Endothelial cell of umbilical vein (primary cell): ENCODE measurements at regions not wholly inside any gene's neighbourhood (a gene's known extent, or its start where the extent isn't known, plus 50 kb on each side); places are given as distances from the start of the nearest gene placed in this dataset.
"Not testable (repeated sequence)": the region's sequence is repeated elsewhere in the genome, so short reads cannot be mapped to it uniquely, and the experiment has no call there.

Experiments
- BruUV-seq: library from RNA; stranded (reverse); fragments of 400-500 nt; replicated peaks from 2 replicates; lab custom pipeline; 2021; lab: Mats Ljungman, UMichigan
- CTCF ChIA-PET: fragments of 300-600, 350-600 bp; sonication (Branson Sonifier 250); formaldehyde crosslinking; loops from one replicate; lab custom pipeline; 2021; ENCODE audit warnings: antibody characterized with exemption, inconsistent platforms; lab: Charles Lee
- POLR2A ChIA-PET: fragments of 300-600, 350-600 bp; sonication (Branson Sonifier 250); formaldehyde crosslinking; loops from one replicate; lab custom pipeline; 2021; ENCODE audit warnings: antibody characterized with exemption, inconsistent platforms; lab: Charles Lee
- DNase-seq: peaks from one replicate; pipeline ENCODE4 v3.0.0-alpha.2; 2011; ENCODE audit warnings: low read depth, low spot score
- FAIRE-seq: peaks from 2 replicates; lab custom pipeline; 2011; peaks lifted over from hg19 to GRCh38; lab: Jason Lieb, UNC
- H2AFZ ChIP-seq: 2 replicates; pipeline ENCODE4 v1.6.0; 2012; ENCODE audit warnings: low read depth, low read length, control low read depth, inconsistent platforms
- H3K27ac ChIP-seq: 2 replicates; pipeline ENCODE4 v1.5.1; 2011; ENCODE audit warnings: low read depth, mild to moderate bottlenecking, control low read depth, low read length, moderate library complexity; ENCODE audit not compliant: insufficient read depth
- H3K27me3 ChIP-seq, 2 experiments: 2 replicates each; pipeline versions ENCODE4 v1.6.0 to v1.6.1; 2011; ENCODE audit warnings: low read length in 2 of 2, mixed read lengths in 1 of 2; ENCODE audit not compliant: control insufficient read depth in 2 of 2, insufficient read depth in 2 of 2
- H3K36me3 ChIP-seq, 2 experiments: 2 replicates in 1 of 2; 3 replicates in 1 of 2; pipeline ENCODE4 v1.5.1; 2011; ENCODE audit warnings: low read length in 2 of 2, mild to moderate bottlenecking in 1 of 2, moderate library complexity in 1 of 2; ENCODE audit not compliant: control insufficient read depth in 2 of 2, insufficient read depth in 2 of 2; ENCODE audit errors: extremely low read depth in 1 of 2
- H3K4me1 ChIP-seq: 3 replicates; pipeline ENCODE4 v1.5.1; 2011; ENCODE audit warnings: mild to moderate bottlenecking, low read length; ENCODE audit not compliant: control insufficient read depth, insufficient read depth; ENCODE audit errors: extremely low read depth
- H3K4me2 ChIP-seq: 2 replicates; pipeline ENCODE4 v1.6.1; 2011; ENCODE audit warnings: low read length, control low read depth, mixed read lengths; ENCODE audit not compliant: insufficient read depth
- H3K4me3 ChIP-seq, 3 experiments: fragments of 200-600 bp in 1 of 3; sonication (generic), shearing (Covaris generic) in 1 of 3; replicated peaks in 1 of 3; 2 replicates each; pipeline ENCODE4 v1.5.1; 2011 to 2016; ENCODE audit warnings: control low read depth in 3 of 3, low read length in 3 of 3, mild to moderate bottlenecking in 2 of 3, inconsistent platforms in 1 of 3, low read depth in 1 of 3, moderate library complexity in 1 of 3; ENCODE audit not compliant: insufficient read depth in 1 of 3
- H3K79me2 ChIP-seq: 2 replicates; pipeline ENCODE4 v1.6.0; 2012; ENCODE audit warnings: low read length, inconsistent platforms; ENCODE audit not compliant: control insufficient read depth, insufficient read depth
- H3K9ac ChIP-seq: replicated peaks from 2 replicates; pipeline ENCODE3; 2011; ENCODE audit warnings: low read length, control low read depth; ENCODE audit not compliant: insufficient read depth; ENCODE audit errors: extremely low read depth
- H3K9me1 ChIP-seq: replicated peaks from 3 replicates; pipeline ENCODE4 v1.6.0; 2011; ENCODE audit warnings: mild to moderate bottlenecking, low read length; ENCODE audit not compliant: control insufficient read depth, insufficient read depth; ENCODE audit errors: extremely low read depth
- H3K9me3 ChIP-seq: replicated peaks from 2 replicates; pipeline ENCODE4 v1.5.1; 2012; ENCODE audit warnings: low read length, inconsistent platforms; ENCODE audit not compliant: control insufficient read depth, insufficient read depth
- H4K20me1 ChIP-seq: replicated peaks from 2 replicates; pipeline ENCODE3; 2011; ENCODE audit warnings: mild to moderate bottlenecking, low read length; ENCODE audit not compliant: control insufficient read depth, insufficient read depth; ENCODE audit errors: extremely low read depth
- CTCF ChIP-seq, 2 donors: IDR thresholded peaks; 1 replicate in 1 of 2; 2 replicates in 1 of 2; pipeline ENCODE4 v1.5.1; 2011; ENCODE audit warnings: low read length in 2 of 2, mild to moderate bottlenecking in 2 of 2, moderate library complexity in 2 of 2, control low read depth in 1 of 2, inconsistent platforms in 1 of 2, low read depth in 1 of 2; ENCODE audit not compliant: insufficient read depth in 1 of 2; ENCODE audit errors: extremely low read depth in 1 of 2
- EZH2 ChIP-seq: IDR thresholded peaks from 2 replicates; pipeline ENCODE4 v1.6.1; 2012; ENCODE audit warnings: borderline replicate concordance, low read depth, mild to moderate bottlenecking, moderate library complexity, low read length, inconsistent platforms; ENCODE audit not compliant: severe bottlenecking
- FOS ChIP-seq: IDR thresholded peaks from 2 replicates; pipeline ENCODE4 v1.6.1; 2011; ENCODE audit warnings: mild to moderate bottlenecking, low read length, moderate library complexity, borderline replicate concordance; ENCODE audit not compliant: insufficient read depth
- GATA2 ChIP-seq: IDR thresholded peaks from 2 replicates; pipeline ENCODE4 v1.7.0; 2011; ENCODE audit warnings: low read depth, mild to moderate bottlenecking, moderate library complexity, mixed read lengths, low read length; ENCODE audit not compliant: insufficient read length, insufficient read depth
- JUN ChIP-seq: IDR thresholded peaks from 2 replicates; pipeline ENCODE4 v1.6.1; 2011; ENCODE audit warnings: borderline replicate concordance, low read depth; ENCODE audit not compliant: insufficient read length, insufficient read depth
- MAX ChIP-seq: IDR thresholded peaks from 2 replicates; pipeline ENCODE4 v1.6.1; 2011; ENCODE audit not compliant: insufficient read depth, insufficient read length
- MYC ChIP-seq: IDR thresholded peaks from one replicate; pipeline ENCODE4 v1.6.1; 2011; ENCODE audit warnings: mild to moderate bottlenecking, low read depth, low read length
- POLR2A ChIP-seq: IDR thresholded peaks from 2 replicates; pipeline ENCODE4 v1.6.1; 2012; ENCODE audit warnings: low read depth, mild to moderate bottlenecking, control low read depth, low read length
- POLR2AphosphoS5 ChIP-seq: IDR thresholded peaks from 2 replicates; pipeline ENCODE4 v1.6.1; 2012; ENCODE audit warnings: low read depth, mild to moderate bottlenecking, control low read depth, low read length, moderate library complexity; ENCODE audit not compliant: insufficient read depth
- dilution Hi-C: fragments of 300-500 bp; cut with MboI; formaldehyde crosslinking; loops from one replicate; pipeline ENCODE4 v1.15.0; 2019; ENCODE audit warnings: low sequenced_read_pairs; ENCODE audit not compliant: extremely low pct_ligation_motif_present
- intact Hi-C: fragments of 100-400 bp; cut with micrococcal nuclease; formaldehyde crosslinking; loops from one replicate; pipeline ENCODE4 v1.10.0; 2022

- POLR2A ChIA-PET, result no interaction called here
- BruUV-seq, result no TSS peak
- FAIRE-seq, result no peak
Observed at GRCh38 chr13:30837227-30838159, 68.6 kb upstream of the MEDAG start.

GRCh38 chr13:30839636-30840035 is 66.4 kb upstream of the MEDAG start:
- H3K9ac ChIP-seq, FAIRE-seq, H3K9me1 ChIP-seq, dilution Hi-C loops, H3K36me3 ChIP-seq, DNase-seq, CTCF ChIA-PET, POLR2A ChIA-PET, H3K27ac ChIP-seq, H2AFZ ChIP-seq, intact Hi-C loops, BruUV-seq, H4K20me1 ChIP-seq, H3K4me2 ChIP-seq, H3K9me3 ChIP-seq, H3K4me3 ChIP-seq, H3K27me3 ChIP-seq, H3K79me2 ChIP-seq, H3K4me1 ChIP-seq: not testable (repeated sequence)

More at GRCh38 chr13:30837227-30838159, 68.6 kb upstream of the MEDAG start:
- H3K9me3 ChIP-seq, result no peaks in the 10 kb centered on the region
- H4K20me1 ChIP-seq, result no peaks in the 10 kb centered on the region
- intact Hi-C loops (no loop called here), dilution Hi-C loops (no loop called here)
- H3K36me3 ChIP-seq, result no peaks in the 10 kb centered on the region
- no peak overlapping the region for H3K4me2 ChIP-seq
- H3K27me3 ChIP-seq, result peaks cover 0 to 9% of the 10 kb centered on the region in 2 experiments
- peaks cover 6% of the 10 kb centered on the region for H3K4me1 ChIP-seq
- TF ChIP-seq FOS (no peak), POLR2AphosphoS5 (no peak), POLR2A (no peak), JUN (no peak), MAX (no peak), CTCF (IDR thresholded peaks at IDR 0.05; ENCODE audit: extremely low read depth in 1 of 2, insufficient read depth in 1 of 2, low read depth in 1 of 2, low read length in 2 of 2) (no peak), EZH2 (no peak), GATA2 (no peak), MYC (no peak)
- DNase-seq, result no peak
- no peak overlapping the region for H3K4me3 ChIP-seq
- H3K9me1 ChIP-seq, result no peaks in the 10 kb centered on the region
- H3K27ac ChIP-seq, result no peak overlapping the region
- H3K9ac ChIP-seq, result no peak overlapping the region
- no peaks in the 10 kb centered on the region for H3K79me2 ChIP-seq
- H2AFZ ChIP-seq, result no peak overlapping the region
- CTCF ChIA-PET, result no interaction called here
